GM12878 (cell line): ENCODE measurements at regions not wholly inside any gene's neighbourhood (a gene's known extent, or its start where the extent isn't known, plus 50 kb on each side); places are given as distances from the start of the nearest gene placed in this dataset.

Experiments
- ATAC-seq: fragments of 200-7000 bp; cut with Tn5 transposase; 3 replicates; pipeline ENCODE4 v1.9.1; 2020; ENCODE audit warnings: mild to moderate bottlenecking, moderate library complexity
- BruUV-seq: library from RNA; stranded (reverse); fragments of 400-500 nt; replicated peaks from 2 replicates; lab custom pipeline; 2021; lab: Mats Ljungman, UMichigan
- CTCF ChIA-PET: fragments of 300-600 bp; sonication (Branson Sonifier 250); formaldehyde crosslinking; extraction: SDS; loops from one replicate; lab custom pipeline; 2021; ENCODE audit warnings: inconsistent platforms; lab: Yijun Ruan, JAX
- POLR2A ChIA-PET: fragments of 350-600 bp; formaldehyde crosslinking; extraction: SDS; loops from one replicate; lab custom pipeline; 2021; ENCODE audit warnings: inconsistent platforms; lab: Charles Lee
- RAD21 ChIA-PET: fragments of 300-600 bp; sonication (Branson Sonifier 250); formaldehyde crosslinking; loops from one replicate; lab custom pipeline; 2023; ENCODE audit warnings: antibody characterized with exemption; ENCODE audit not compliant: unreplicated experiment; lab: Charles Lee
- SMC1A ChIA-PET: fragments of 300-600 bp; sonication (Branson Sonifier 250); formaldehyde crosslinking; loops from one replicate; lab custom pipeline; 2023; ENCODE audit not compliant: unreplicated experiment, uncharacterized antibody; lab: Charles Lee
- DNase-seq: peaks from one replicate; pipeline ENCODE4 v3.0.0-alpha.2; 2011; ENCODE audit warnings: low read depth, low spot score
- FAIRE-seq: peaks from 3 replicates; lab custom pipeline; 2011; peaks lifted over from hg19 to GRCh38; lab: Jason Lieb, UNC
- H2AFZ ChIP-seq: 2 replicates; pipeline ENCODE4 v1.6.0; 2011; ENCODE audit warnings: low read depth, low read length, control low read depth; ENCODE audit not compliant: control insufficient read depth
- H3K27ac ChIP-seq: 2 replicates; pipeline ENCODE4 v1.5.1; 2011; ENCODE audit warnings: control low read depth; ENCODE audit not compliant: control insufficient read depth, insufficient read depth
- H3K27me3 ChIP-seq, 2 experiments: replicated peaks in 1 of 2; 2 replicates each; pipeline versions ENCODE4 v1.6.0 to v1.6.1; 2011; ENCODE audit warnings: low read length in 1 of 2; ENCODE audit not compliant: control insufficient read depth in 2 of 2, insufficient read depth in 2 of 2
- H3K36me3 ChIP-seq, 2 experiments: 2 replicates each; pipeline ENCODE4 v1.5.1; 2011; ENCODE audit warnings: low read length in 1 of 2; ENCODE audit not compliant: control insufficient read depth in 2 of 2, insufficient read depth in 2 of 2
- H3K4me1 ChIP-seq: 2 replicates; pipeline ENCODE4 v1.6.1; 2011; ENCODE audit warnings: mild to moderate bottlenecking, low read length, moderate library complexity, mixed read lengths; ENCODE audit not compliant: control insufficient read depth, insufficient read depth
- H3K4me2 ChIP-seq: 2 replicates; pipeline ENCODE4 v1.6.0; 2011; ENCODE audit warnings: control low read depth; ENCODE audit not compliant: control insufficient read depth, insufficient read depth
- H3K4me3 ChIP-seq: fragments of 200-600 bp; sonication (generic); 2 replicates; pipeline ENCODE4 v1.5.1; 2016
- H3K79me2 ChIP-seq: 2 replicates; pipeline ENCODE4 v1.6.0; 2011; ENCODE audit warnings: low read length; ENCODE audit not compliant: control insufficient read depth, insufficient read depth
- H3K9ac ChIP-seq: 2 replicates; pipeline ENCODE4 v1.8.0; 2011; ENCODE audit warnings: low read length, control low read depth, mixed read lengths; ENCODE audit not compliant: control insufficient read depth, insufficient read depth
- H3K9me3 ChIP-seq: replicated peaks from 3 replicates; pipeline ENCODE4 v1.5.1; 2011; ENCODE audit warnings: mild to moderate bottlenecking, low read length; ENCODE audit not compliant: control insufficient read depth, insufficient read depth
- H4K20me1 ChIP-seq: 2 replicates; pipeline ENCODE4 v1.6.0; 2011; ENCODE audit not compliant: control insufficient read depth, insufficient read depth
- FOXK2 ChIP-seq: fragments of 450-650 bp; IDR thresholded peaks from 2 replicates; pipeline ENCODE4 v1.6.1; 2017; ENCODE audit warnings: mild to moderate bottlenecking, moderate library complexity
- HDAC2 ChIP-seq: fragments of 200-600 bp; sonication (generic); IDR thresholded peaks from 2 replicates; pipeline ENCODE4 v1.6.1; 2017
- MEF2B ChIP-seq: fragments of 450-650 bp; IDR thresholded peaks from 2 replicates; pipeline ENCODE4 v1.6.1; 2018; ENCODE audit warnings: mild to moderate bottlenecking, moderate library complexity; ENCODE audit not compliant: partially characterized antibody, poor library complexity, severe bottlenecking
- NR2C2 ChIP-seq: IDR thresholded peaks from 2 replicates; pipeline ENCODE4 v1.6.1; 2011; ENCODE audit warnings: borderline replicate concordance, low read depth; ENCODE audit not compliant: control insufficient read depth, insufficient read length
- PAX8 ChIP-seq: fragments of 450-650 bp; IDR thresholded peaks from 2 replicates; pipeline ENCODE4 v1.6.1; 2017; ENCODE audit warnings: mild to moderate bottlenecking, moderate library complexity
- POLR2AphosphoS5 ChIP-seq: IDR thresholded peaks from 2 replicates; pipeline ENCODE4 v1.6.1; 2011; ENCODE audit warnings: mild to moderate bottlenecking, low read length, inconsistent platforms
- RBBP5 ChIP-seq: fragments of 200-600 bp; sonication (generic); conservative IDR thresholded peaks from 2 replicates; pipeline ENCODE4 v1.6.1; 2016
- RELA ChIP-seq: fragments of 450-650 bp; IDR thresholded peaks from 2 replicates; pipeline ENCODE4 v1.8.0; 2014; ENCODE audit warnings: borderline replicate concordance; ENCODE audit not compliant: partially characterized antibody
- RELB ChIP-seq: fragments of 450-650 bp; IDR thresholded peaks from 2 replicates; pipeline ENCODE4 v1.6.1; 2017; ENCODE audit warnings: low read depth, mild to moderate bottlenecking, moderate library complexity
- TCF3 ChIP-seq: IDR thresholded peaks from 2 replicates; pipeline ENCODE4 v1.6.1; 2012; ENCODE audit warnings: low read depth, mild to moderate bottlenecking, low read length, borderline replicate concordance; ENCODE audit not compliant: insufficient read depth
- WRNIP1 ChIP-seq: IDR thresholded peaks from 2 replicates; pipeline ENCODE4 v1.6.1; 2011; ENCODE audit warnings: low read depth, low read length, improper control_type of control experiment, borderline replicate concordance
- ZNF274 ChIP-seq: IDR thresholded peaks from one replicate; pipeline ENCODE4 v1.8.0; 2011; ENCODE audit not compliant: insufficient read length, insufficient read depth
- WGBS: methylation state at CpG from one replicate; pipeline ENCODE4 v1.1.6; 2016; ENCODE audit warnings: low lambda C conversion rate; ENCODE audit not compliant: insufficient replicate concordance, insufficient coverage; ENCODE audit errors: missing lambda C conversion rate; 5-methylcytosine and 5-hydroxymethylcytosine counted together
- in situ Hi-C: fragments of 300-500 bp; cut with MboI; formaldehyde crosslinking; loops from 9 replicates; pipeline ENCODE4 v1.14.3; 2018; ENCODE audit warnings: mixed read lengths
- intact Hi-C: fragments of 100-400 bp; cut with micrococcal nuclease; formaldehyde crosslinking; loops from one replicate; pipeline ENCODE4 v1.14.2; 2022; ENCODE audit not compliant: unreplicated experiment
- TF ChIP-seq, protein P1 (sequence below): fragments of 450-650 bp; IDR thresholded peaks from 2 replicates; pipeline ENCODE4 v1.6.1; 2017; ENCODE audit warnings: borderline replicate concordance
- TF ChIP-seq, protein P2 (sequence below): fragments of 150-350 bp; IDR thresholded peaks from 2 replicates; pipeline ENCODE4 v1.6.1; 2014; ENCODE audit warnings: mild to moderate bottlenecking, low read depth, low read length

DNA sequence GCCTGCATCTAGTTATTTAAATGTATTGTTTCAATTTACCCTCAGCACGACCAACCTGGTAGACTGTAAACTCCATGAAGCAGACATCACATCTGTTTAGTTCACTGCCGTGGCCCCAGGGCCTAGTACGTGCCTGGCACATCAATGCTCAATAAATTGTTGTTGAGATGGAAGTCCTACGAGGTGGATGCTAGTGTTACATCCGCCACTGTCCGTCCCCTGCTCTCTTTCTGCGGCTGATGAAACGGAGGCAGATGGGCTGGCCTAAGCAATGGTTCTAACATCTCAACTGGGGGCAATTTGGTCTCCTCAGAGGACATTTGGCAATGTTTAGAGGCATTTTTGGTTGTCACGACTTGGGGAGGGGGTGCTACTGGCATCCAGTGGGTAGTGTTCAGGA, 121.4 kb upstream of the IGSF21 start:
- ATAC-seq (no peak), DNase-seq (no peak)
- Histone ChIP-seq H3K27me3 (no peaks in the 10 kb centered on the region), H3K4me2 (no peak overlapping the region), H3K4me1 (no peaks in the 10 kb centered on the region), H3K4me3 (no peak overlapping the region), H3K9me3 (no peaks in the 10 kb centered on the region)
- CTCF ChIA-PET: interaction anchor here (1.7 kb wide), 1 partner anchor 114 kb away, joined by 9 read pairs; no protein-coding TSS in a partner anchor
- SMC1A ChIA-PET: no interaction called here
- TF ChIP-seq, protein P1, sequence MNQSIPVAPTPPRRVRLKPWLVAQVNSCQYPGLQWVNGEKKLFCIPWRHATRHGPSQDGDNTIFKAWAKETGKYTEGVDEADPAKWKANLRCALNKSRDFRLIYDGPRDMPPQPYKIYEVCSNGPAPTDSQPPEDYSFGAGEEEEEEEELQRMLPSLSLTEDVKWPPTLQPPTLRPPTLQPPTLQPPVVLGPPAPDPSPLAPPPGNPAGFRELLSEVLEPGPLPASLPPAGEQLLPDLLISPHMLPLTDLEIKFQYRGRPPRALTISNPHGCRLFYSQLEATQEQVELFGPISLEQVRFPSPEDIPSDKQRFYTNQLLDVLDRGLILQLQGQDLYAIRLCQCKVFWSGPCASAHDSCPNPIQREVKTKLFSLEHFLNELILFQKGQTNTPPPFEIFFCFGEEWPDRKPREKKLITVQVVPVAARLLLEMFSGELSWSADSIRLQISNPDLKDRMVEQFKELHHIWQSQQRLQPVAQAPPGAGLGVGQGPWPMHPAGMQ: no peak
- TF ChIP-seq WRNIP1 (no peak), TCF3 (no peak), PAX8 (no peak), NR2C2 (no peak), HDAC2 (no peak), MEF2B (no peak), ZNF274 (no peak), RELB (no peak), RBBP5 (no peak), FOXK2 (no peak), RELA (no peak), POLR2AphosphoS5 (no peak)
- TF ChIP-seq, protein P2, sequence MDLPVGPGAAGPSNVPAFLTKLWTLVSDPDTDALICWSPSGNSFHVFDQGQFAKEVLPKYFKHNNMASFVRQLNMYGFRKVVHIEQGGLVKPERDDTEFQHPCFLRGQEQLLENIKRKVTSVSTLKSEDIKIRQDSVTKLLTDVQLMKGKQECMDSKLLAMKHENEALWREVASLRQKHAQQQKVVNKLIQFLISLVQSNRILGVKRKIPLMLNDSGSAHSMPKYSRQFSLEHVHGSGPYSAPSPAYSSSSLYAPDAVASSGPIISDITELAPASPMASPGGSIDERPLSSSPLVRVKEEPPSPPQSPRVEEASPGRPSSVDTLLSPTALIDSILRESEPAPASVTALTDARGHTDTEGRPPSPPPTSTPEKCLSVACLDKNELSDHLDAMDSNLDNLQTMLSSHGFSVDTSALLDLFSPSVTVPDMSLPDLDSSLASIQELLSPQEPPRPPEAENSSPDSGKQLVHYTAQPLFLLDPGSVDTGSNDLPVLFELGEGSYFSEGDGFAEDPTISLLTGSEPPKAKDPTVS: no peak
- TF ChIP-seq, all 136 proteins: peak for 0
- in situ Hi-C loops: no loop called here
- no peak overlapping the region for H3K27ac ChIP-seq
- no peaks in the 10 kb centered on the region for H3K36me3 ChIP-seq
- H4K20me1 ChIP-seq: no peaks in the 10 kb centered on the region
- POLR2A ChIA-PET: no interaction called here
- no peak for FAIRE-seq
- intact Hi-C loops: loop anchor here (5.0 kb wide), 1 partner anchor 316 kb away; no protein-coding TSS in a partner anchor
- H3K79me2 ChIP-seq: no peaks in the 10 kb centered on the region
- no peak overlapping the region for H3K9ac ChIP-seq
- RAD21 ChIA-PET: no interaction called here
- H2AFZ ChIP-seq: no peak overlapping the region
- no TSS peak for BruUV-seq
- WGBS: 42% methylated on average over 9 of the region's 9 CpGs
